IPS-15b (cell line): ENCODE measurements at regions not wholly inside any gene's neighbourhood (a gene's known extent, or its start where the extent isn't known, plus 50 kb on each side); places are given as distances from the start of the nearest gene placed in this dataset.

Source experiments
- H3K27me3 ChIP-seq: one replicate; pipeline ENCODE4 v1.6.1; 2013; ENCODE audit warnings: low read length; ENCODE audit not compliant: control insufficient read depth, insufficient read depth
- H3K36me3 ChIP-seq: one replicate; pipeline ENCODE4 v1.6.1; 2013; ENCODE audit warnings: low read length; ENCODE audit not compliant: control insufficient read depth, insufficient read depth
- H3K4me1 ChIP-seq: one replicate; pipeline ENCODE4 v1.6.1; 2013; ENCODE audit warnings: mild to moderate bottlenecking, low read length; ENCODE audit not compliant: control insufficient read depth, insufficient read depth
- H3K4me3 ChIP-seq: one replicate; pipeline ENCODE4 v1.5.1; 2013; ENCODE audit warnings: low read depth, low read length
- H3K9ac ChIP-seq: one replicate; pipeline ENCODE4 v1.6.1; 2013; ENCODE audit warnings: low read depth, mild to moderate bottlenecking, low read length
- H3K9me3 ChIP-seq: one replicate; pipeline ENCODE4 v1.6.1; 2013; ENCODE audit warnings: mild to moderate bottlenecking, low read length; ENCODE audit not compliant: control insufficient read depth, insufficient read depth

DNA sequence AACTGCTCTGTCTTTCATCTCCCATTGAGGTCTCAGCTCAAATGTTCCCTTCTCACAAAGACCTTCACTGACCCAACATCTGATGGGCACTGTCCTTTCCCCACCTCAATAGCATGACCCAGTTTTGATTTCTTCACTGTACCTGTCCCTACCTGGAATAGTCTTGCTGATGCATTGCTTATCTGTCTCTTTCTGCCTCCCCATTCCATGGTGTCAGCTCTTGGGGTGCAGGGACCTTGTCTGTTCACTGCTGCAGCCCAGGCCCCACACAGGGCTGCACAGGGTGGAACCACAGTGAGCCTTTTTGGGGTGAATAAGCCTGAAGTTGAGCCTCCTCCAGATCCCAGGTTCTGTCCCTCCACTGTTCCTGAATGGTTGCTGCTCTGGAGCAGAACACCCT lies 414.9 kb downstream of the PTPRU start:
- no peaks in the 10 kb centered on the region for H3K9me3 ChIP-seq
- H3K4me3 ChIP-seq = no peak overlapping the region
- H3K36me3 ChIP-seq = no peaks in the 10 kb centered on the region
- no peak overlapping the region for H3K9ac ChIP-seq
- no peaks in the 10 kb centered on the region for H3K27me3 ChIP-seq
- H3K4me1 ChIP-seq = peaks cover 3% of the 10 kb centered on the region

DNA sequence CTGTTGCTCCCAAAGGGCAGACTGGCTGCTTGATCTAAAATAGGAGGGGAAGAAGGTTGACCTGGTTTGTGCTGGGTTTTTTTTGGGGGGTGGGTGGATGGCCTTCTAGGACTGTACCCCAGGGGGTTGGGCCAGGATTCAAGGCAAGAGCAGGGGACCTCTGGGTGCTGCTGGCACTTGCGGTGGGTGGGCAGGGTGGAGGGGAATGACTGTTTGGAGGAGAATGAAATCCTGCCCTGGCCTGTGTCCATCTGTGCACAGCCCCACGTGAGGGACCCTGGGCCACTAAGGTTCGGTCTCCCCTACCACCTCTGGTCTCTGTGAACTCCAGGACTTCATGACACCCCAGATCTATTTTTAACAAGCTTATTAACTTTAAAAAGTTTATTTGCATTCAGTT lies 414.2 kb downstream of the PTPRU start:
- Histone ChIP-seq H3K4me1 (no peaks in the 10 kb centered on the region), H3K36me3 (no peaks in the 10 kb centered on the region), H3K9ac (no peak overlapping the region), H3K4me3 (no peak overlapping the region), H3K9me3 (no peaks in the 10 kb centered on the region), H3K27me3 (no peaks in the 10 kb centered on the region)

GRCh38 chr1:29650041-29650400 lies 413.7 kb downstream of the PTPRU start:
- H3K9me3 ChIP-seq = no peaks in the 10 kb centered on the region
- H3K4me3 ChIP-seq = no peak overlapping the region
- H3K9ac ChIP-seq = no peak overlapping the region
- peaks cover 3% of the 10 kb centered on the region for H3K4me1 ChIP-seq
- no peaks in the 10 kb centered on the region for H3K27me3 ChIP-seq
- no peaks in the 10 kb centered on the region for H3K36me3 ChIP-seq

DNA sequence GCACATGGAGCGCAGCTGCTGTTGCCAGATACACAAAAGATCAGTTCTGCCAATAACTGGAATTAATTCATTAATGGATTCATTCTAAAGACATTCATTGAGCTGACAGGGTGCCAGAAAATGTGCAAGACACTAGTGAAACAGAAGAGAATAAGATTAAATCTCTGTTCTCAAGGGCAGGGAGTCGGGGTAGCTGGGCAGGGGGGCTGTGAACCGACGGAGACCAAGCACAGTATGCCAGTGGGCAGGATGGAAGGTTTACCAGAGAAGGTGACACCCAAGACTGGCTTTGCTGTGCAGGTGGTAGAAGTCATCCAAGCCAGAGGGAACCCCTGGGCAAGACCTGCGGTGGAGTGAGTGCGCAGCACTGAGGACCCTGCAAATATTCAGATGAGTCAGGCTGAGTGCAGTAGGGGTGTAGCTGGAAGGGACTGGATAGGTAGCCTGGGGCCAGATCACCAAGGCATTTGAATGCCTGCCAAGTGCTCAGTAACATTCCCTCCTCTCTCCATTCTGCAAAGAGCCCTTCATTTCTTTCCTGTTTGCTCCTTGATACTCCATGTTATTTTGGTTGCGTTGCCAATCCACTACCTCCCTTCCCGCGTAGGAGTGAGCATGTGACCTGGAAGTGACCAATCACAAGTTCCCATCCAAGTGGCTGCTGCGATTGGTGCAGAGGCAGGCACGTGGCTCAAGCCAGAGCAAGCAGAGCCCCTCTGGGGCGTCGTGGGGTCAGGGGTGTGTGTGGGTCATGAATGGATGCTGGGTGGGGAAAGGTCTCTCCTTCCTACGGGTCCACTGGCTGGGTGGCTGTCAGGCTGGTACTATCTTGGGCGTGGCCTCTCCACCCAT lies 413.1 kb downstream of the PTPRU start:
- Histone ChIP-seq H3K27me3 (no peaks in the 10 kb centered on the region), H3K9ac (no peak overlapping the region)

GRCh38 chr1:29648798-29649188 lies 412.5 kb downstream of the PTPRU start:
- no peaks in the 10 kb centered on the region for H3K36me3 ChIP-seq
- no peaks in the 10 kb centered on the region for H3K27me3 ChIP-seq
- H3K4me1 ChIP-seq = peaks cover 3% of the 10 kb centered on the region
- H3K9me3 ChIP-seq = no peaks in the 10 kb centered on the region
- H3K4me3 ChIP-seq = no peak overlapping the region
- H3K9ac ChIP-seq = no peak overlapping the region

More for the DNA sequence above, 413.1 kb downstream of the PTPRU start:
- Histone ChIP-seq H3K4me1 (peaks cover 3% of the 10 kb centered on the region), H3K36me3 (no peaks in the 10 kb centered on the region), H3K9me3 (no peaks in the 10 kb centered on the region), H3K4me3 (no peak overlapping the region)

- Histone ChIP-seq H3K9me3 (no peaks in the 10 kb centered on the region), H3K4me1 (peaks cover 3% of the 10 kb centered on the region), H3K4me3 (no peak overlapping the region), H3K36me3 (no peaks in the 10 kb centered on the region), H3K9ac (no peak overlapping the region), H3K27me3 (no peaks in the 10 kb centered on the region)
Observed at GRCh38 chr1:29648026-29648425, 411.7 kb downstream of the PTPRU start.

DNA sequence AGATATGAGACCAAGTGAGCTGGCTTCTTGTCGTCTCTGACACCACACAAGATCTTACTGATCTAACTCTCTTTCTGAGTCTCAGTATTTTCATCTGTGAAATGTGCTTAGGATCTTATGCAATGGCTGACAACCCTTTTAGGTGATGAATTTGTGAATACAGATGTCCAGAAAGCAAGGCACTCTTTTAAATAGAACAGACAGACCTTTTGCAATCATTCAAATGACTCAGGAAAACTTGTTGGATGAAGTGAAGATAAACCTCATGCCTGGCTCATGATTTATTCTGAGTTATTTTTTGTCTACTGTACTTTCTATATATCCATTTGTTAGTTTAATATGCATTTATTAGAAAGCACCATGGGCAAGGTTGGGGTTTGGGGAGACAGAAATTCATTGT lies 411.3 kb downstream of the PTPRU start:
- H3K4me1 ChIP-seq = peaks cover 3% of the 10 kb centered on the region
- no peaks in the 10 kb centered on the region for H3K36me3 ChIP-seq
- H3K27me3 ChIP-seq = no peaks in the 10 kb centered on the region
- no peak overlapping the region for H3K4me3 ChIP-seq
- H3K9me3 ChIP-seq = no peaks in the 10 kb centered on the region
- H3K9ac ChIP-seq = no peak overlapping the region

DNA sequence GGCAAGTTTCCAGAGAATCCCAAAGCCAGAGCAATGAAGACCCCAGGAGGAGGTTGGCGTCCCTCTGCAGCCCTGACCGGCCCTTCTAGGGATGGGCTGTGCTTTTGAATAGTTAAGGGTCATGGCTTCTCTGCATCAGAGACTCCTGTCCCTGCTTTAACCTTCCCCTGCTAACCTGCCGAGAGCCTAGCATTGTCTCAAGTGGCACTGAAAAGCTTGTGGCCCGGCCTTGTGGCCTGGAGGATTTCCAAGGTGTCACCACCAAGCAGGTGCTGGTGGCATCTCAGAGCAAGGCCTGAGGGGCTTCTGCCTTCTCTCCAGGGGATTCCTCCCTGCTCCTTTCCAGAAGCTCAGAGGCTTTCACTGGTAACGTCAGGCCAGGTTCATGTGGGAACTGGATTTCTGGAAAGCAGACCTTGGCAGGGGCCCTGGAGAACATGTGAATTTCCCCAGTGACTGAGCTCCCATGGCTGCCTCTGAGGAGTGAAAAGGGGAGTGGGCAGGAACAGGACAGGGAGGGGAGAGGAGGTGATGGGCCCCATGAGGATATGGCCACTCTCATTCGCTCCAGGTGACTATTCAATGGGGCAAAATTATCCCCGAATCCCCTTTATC lies 409.9 kb downstream of the PTPRU start:
- Histone ChIP-seq H3K9me3 (no peaks in the 10 kb centered on the region), H3K36me3 (peaks cover 2% of the 10 kb centered on the region), H3K4me1 (peaks cover 3% of the 10 kb centered on the region), H3K27me3 (no peaks in the 10 kb centered on the region), H3K4me3 (no peak overlapping the region), H3K9ac (no peak overlapping the region)

- Histone ChIP-seq H3K36me3 (peaks cover 2% of the 10 kb centered on the region), H3K4me3 (no peak overlapping the region), H3K9me3 (no peaks in the 10 kb centered on the region), H3K27me3 (no peaks in the 10 kb centered on the region), H3K4me1 (peaks cover 3% of the 10 kb centered on the region), H3K9ac (no peak overlapping the region)
Observed at GRCh38 chr1:29645586-29645985, 409.3 kb downstream of the PTPRU start.

DNA sequence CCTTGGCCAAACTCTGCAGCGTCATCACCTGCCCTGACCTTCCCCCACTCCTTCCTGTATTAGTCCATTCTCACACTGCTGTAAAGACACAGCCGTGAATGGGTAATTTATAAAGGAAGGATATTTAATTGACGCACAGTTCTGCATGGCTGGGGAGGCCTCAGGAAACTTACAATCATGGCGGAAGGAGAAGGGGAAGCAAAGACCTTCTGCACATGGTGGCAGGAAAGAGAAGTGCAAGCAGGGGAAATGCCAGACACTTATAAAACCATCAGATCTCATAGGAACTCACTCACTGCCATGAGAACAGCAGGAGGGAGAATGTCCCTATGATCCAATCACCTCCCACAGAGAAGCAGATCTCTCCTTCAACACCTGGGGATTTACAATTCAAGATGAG lies 408.5 kb downstream of the PTPRU start:
- no peaks in the 10 kb centered on the region for H3K27me3 ChIP-seq
- no peak overlapping the region for H3K9ac ChIP-seq
- no peaks in the 10 kb centered on the region for H3K9me3 ChIP-seq

DNA sequence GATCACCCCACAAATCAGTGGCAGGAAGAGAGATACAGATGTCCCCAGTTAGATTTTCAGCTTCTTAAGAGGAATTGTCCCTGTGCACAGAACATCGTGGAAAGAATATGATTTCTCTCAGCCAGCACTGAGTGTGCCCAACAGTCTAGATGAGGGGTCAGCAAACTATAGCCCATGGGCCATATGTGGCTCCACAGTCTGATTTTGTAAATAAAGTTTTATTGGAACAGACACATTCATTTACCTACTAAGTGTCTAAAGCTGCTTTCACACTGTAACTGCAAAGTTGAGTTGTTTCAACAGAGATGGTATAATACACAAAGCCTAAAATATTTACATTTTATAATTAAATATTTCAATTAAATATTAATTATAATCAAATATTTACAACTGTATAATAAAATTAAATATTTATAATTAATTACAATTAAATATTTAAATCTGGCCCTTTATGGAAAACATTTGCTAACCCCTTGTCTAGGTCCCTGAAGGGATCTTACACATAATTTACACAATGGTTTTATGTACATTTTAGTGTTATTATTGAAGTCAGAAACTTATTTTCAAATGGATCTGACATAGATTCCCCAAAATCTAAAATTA lies 407.6 kb downstream of the PTPRU start:
- Histone ChIP-seq H3K4me1 (peaks cover 3% of the 10 kb centered on the region), H3K27me3 (no peaks in the 10 kb centered on the region), H3K9ac (no peak overlapping the region), H3K9me3 (no peaks in the 10 kb centered on the region), H3K4me3 (no peak overlapping the region), H3K36me3 (peaks cover 2% of the 10 kb centered on the region)

More for the DNA sequence above, 408.5 kb downstream of the PTPRU start:
- peaks cover 3% of the 10 kb centered on the region for H3K4me1 ChIP-seq
- H3K36me3 ChIP-seq = peaks cover 2% of the 10 kb centered on the region
- H3K4me3 ChIP-seq = no peak overlapping the region

DNA sequence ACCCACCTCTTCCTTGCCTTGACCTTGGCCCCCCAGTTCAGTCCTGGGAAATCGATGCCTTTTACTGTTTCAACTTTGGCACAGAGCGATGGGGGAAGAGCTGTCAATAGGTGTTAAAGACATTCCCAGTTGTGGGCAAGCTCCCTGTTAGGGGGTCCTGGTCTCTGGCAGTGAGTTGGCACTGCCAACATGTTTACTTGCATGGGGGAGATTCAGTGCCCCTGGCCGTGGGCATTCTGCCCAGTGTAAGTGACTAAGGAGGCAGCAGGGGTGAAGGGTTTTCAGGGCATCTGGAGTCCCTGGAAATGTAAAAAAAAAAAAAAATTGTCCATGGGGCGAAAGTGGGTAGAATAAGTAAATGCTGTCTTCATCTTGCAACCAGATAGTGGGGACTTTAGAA lies 407.0 kb downstream of the PTPRU start:
- Histone ChIP-seq H3K4me3 (no peak overlapping the region), H3K27me3 (no peaks in the 10 kb centered on the region), H3K4me1 (peaks cover 3% of the 10 kb centered on the region), H3K9me3 (no peaks in the 10 kb centered on the region), H3K9ac (no peak overlapping the region), H3K36me3 (peaks cover 2% of the 10 kb centered on the region)
